GM23338 (cell line): ENCODE measurements at regions not wholly inside any gene's neighbourhood (a gene's known extent, or its start where the extent isn't known, plus 50 kb on each side); places are given as distances from the start of the nearest gene placed in this dataset.

Experiments used
- CTCF ChIP-seq, 2 experiments: fragments of 200-600 bp in 1 of 2; sonication (generic) in 1 of 2; conservative IDR thresholded peaks; 2 replicates each; pipeline versions ENCODE4 v1.5.1 to v1.6.1; 2016 to 2017; ENCODE audit warnings: antibody characterized with exemption in 2 of 2, low read depth in 2 of 2, mild to moderate bottlenecking in 2 of 2, moderate library complexity in 1 of 2
- ETS1 ChIP-seq: IDR thresholded peaks from 2 replicates; pipeline ENCODE4 v1.6.1; 2016; ENCODE audit warnings: antibody characterized with exemption
- EZH2 ChIP-seq: fragments of 200-600 bp; sonication (generic); IDR thresholded peaks from one replicate; pipeline ENCODE4 v1.8.0; 2017; ENCODE audit warnings: antibody characterized with exemption, mild to moderate bottlenecking, low read depth; ENCODE audit not compliant: unreplicated experiment
- EZH2phosphoT487 ChIP-seq: fragments of 200-600 bp; sonication (generic); IDR thresholded peaks from one replicate; pipeline ENCODE4 v1.8.1; 2018; ENCODE audit warnings: antibody characterized with exemption; ENCODE audit not compliant: unreplicated experiment
- JUNB ChIP-seq: IDR thresholded peaks from one replicate; pipeline ENCODE4 v1.6.1; 2016; ENCODE audit warnings: antibody characterized with exemption; ENCODE audit not compliant: unreplicated experiment
- NANOG ChIP-seq: IDR thresholded peaks from 2 replicates; pipeline ENCODE4 v1.6.1; 2016; ENCODE audit warnings: antibody characterized with exemption, borderline replicate concordance
- POLR2AphosphoS5 ChIP-seq: IDR thresholded peaks from 2 replicates; pipeline ENCODE4 v1.6.1; 2016; ENCODE audit warnings: antibody characterized with exemption, low read depth
- ZNF114 ChIP-seq: fragments of 250-450 bp; sonication (Bioruptor Pico); IDR thresholded peaks from 2 replicates; pipeline ENCODE4 v1.5.0; 2020; ENCODE audit warnings: mild to moderate bottlenecking, moderate library complexity
- TF ChIP-seq, protein P1 (sequence below): IDR thresholded peaks from one replicate; pipeline ENCODE4 v1.6.1; 2018; ENCODE audit warnings: antibody characterized with exemption; ENCODE audit not compliant: unreplicated experiment

- TF ChIP-seq CTCF (conservative IDR thresholded peaks at IDR 0.05; ENCODE audit: low read depth in 2 of 2) (no peak), EZH2phosphoT487 (no peak), EZH2 (no peak), POLR2AphosphoS5 (no peak), JUNB (no peak), ETS1 (no peak), ZNF114 (no peak), NANOG (no peak)
- TF ChIP-seq, protein P1, sequence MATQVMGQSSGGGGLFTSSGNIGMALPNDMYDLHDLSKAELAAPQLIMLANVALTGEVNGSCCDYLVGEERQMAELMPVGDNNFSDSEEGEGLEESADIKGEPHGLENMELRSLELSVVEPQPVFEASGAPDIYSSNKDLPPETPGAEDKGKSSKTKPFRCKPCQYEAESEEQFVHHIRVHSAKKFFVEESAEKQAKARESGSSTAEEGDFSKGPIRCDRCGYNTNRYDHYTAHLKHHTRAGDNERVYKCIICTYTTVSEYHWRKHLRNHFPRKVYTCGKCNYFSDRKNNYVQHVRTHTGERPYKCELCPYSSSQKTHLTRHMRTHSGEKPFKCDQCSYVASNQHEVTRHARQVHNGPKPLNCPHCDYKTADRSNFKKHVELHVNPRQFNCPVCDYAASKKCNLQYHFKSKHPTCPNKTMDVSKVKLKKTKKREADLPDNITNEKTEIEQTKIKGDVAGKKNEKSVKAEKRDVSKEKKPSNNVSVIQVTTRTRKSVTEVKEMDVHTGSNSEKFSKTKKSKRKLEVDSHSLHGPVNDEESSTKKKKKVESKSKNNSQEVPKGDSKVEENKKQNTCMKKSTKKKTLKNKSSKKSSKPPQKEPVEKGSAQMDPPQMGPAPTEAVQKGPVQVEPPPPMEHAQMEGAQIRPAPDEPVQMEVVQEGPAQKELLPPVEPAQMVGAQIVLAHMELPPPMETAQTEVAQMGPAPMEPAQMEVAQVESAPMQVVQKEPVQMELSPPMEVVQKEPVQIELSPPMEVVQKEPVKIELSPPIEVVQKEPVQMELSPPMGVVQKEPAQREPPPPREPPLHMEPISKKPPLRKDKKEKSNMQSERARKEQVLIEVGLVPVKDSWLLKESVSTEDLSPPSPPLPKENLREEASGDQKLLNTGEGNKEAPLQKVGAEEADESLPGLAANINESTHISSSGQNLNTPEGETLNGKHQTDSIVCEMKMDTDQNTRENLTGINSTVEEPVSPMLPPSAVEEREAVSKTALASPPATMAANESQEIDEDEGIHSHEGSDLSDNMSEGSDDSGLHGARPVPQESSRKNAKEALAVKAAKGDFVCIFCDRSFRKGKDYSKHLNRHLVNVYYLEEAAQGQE, result no peak
Observed at GRCh38 chr18:56391931-56392590, 246.3 kb downstream of the TXNL1 start.
